Esophagus muscularis mucosa (tissue), 4 donors: ENCODE measurements at regions not wholly inside any gene's neighbourhood (a gene's known extent, or its start where the extent isn't known, plus 50 kb on each side); places are given as distances from the start of the nearest gene placed in this dataset.

Experiments used
- DNase-seq: peaks from one replicate; pipeline ENCODE4 v3.0.0-alpha.2; 2017; ENCODE audit errors: extremely low spot score
- H3K27ac ChIP-seq, 4 donors: fragments of 200-600 bp; sonication (generic); replicated peaks in 1 of 4; 1 replicate in 3 of 4; 2 replicates in 1 of 4; pipeline ENCODE4 v1.5.1; 2016 to 2019; ENCODE audit warnings: mild to moderate bottlenecking in 1 of 4
- H3K27me3 ChIP-seq, 4 donors: fragments of 200-600 bp; sonication (generic); one replicate each; pipeline versions ENCODE4 v1.5.1 to v1.6.0; 2016 to 2019
- H3K36me3 ChIP-seq, 4 donors: fragments of 200-600 bp; sonication (generic); one replicate each; pipeline ENCODE4 v1.5.1; 2016 to 2019
- H3K4me1 ChIP-seq, 4 donors: fragments of 200-600 bp; sonication (generic); one replicate each; pipeline ENCODE4 v1.5.1; 2016 to 2019
- H3K4me3 ChIP-seq, 4 donors: fragments of 200-600 bp; sonication (generic); 1 replicate in 2 of 4; 2 replicates in 2 of 4; pipeline ENCODE4 v1.5.1; 2016 to 2019; ENCODE audit warnings: mild to moderate bottlenecking in 4 of 4, moderate library complexity in 1 of 4
- H3K9me3 ChIP-seq, 4 donors: fragments of 200-600 bp; sonication (generic); 1 replicate in 3 of 4; 2 replicates in 1 of 4; pipeline ENCODE4 v1.5.1; 2016 to 2019
- EP300 ChIP-seq: sonication (generic); formaldehyde crosslinking; IDR thresholded peaks from one replicate; pipeline ENCODE4 v1.6.1; 2017; ENCODE audit warnings: antibody characterized with exemption
- POLR2A ChIP-seq: fragments of 450-650 bp; IDR thresholded peaks from one replicate; pipeline ENCODE4 v1.6.1; 2017; ENCODE audit warnings: antibody characterized with exemption, moderate library complexity, mild to moderate bottlenecking, low read depth
- POLR2AphosphoS5 ChIP-seq, 2 donors: sonication (generic); formaldehyde crosslinking; IDR thresholded peaks; one replicate each; pipeline ENCODE4 v1.6.1; 2017; ENCODE audit warnings: antibody characterized with exemption in 2 of 2
- WGBS: methylation state at CpG from one replicate; pipeline ENCODE4 v1.1.5; 2018; 5-methylcytosine and 5-hydroxymethylcytosine counted together
- intact Hi-C: fragments of 100-400 bp; cut with DNase I; formaldehyde crosslinking; loops from one replicate; pipeline ENCODE4 v1.15.1; 2023
- TF ChIP-seq, protein P1 (sequence below), 3 experiments: fragments of 200-600 bp in 2 of 3; fragments of 450-650 bp in 1 of 3; sonication (generic) in 2 of 3; IDR thresholded peaks; one replicate each; pipeline ENCODE4 v1.5.1; 2017 to 2019; ENCODE audit warnings: antibody characterized with exemption in 3 of 3, mild to moderate bottlenecking in 2 of 3, moderate library complexity in 1 of 3

DNA sequence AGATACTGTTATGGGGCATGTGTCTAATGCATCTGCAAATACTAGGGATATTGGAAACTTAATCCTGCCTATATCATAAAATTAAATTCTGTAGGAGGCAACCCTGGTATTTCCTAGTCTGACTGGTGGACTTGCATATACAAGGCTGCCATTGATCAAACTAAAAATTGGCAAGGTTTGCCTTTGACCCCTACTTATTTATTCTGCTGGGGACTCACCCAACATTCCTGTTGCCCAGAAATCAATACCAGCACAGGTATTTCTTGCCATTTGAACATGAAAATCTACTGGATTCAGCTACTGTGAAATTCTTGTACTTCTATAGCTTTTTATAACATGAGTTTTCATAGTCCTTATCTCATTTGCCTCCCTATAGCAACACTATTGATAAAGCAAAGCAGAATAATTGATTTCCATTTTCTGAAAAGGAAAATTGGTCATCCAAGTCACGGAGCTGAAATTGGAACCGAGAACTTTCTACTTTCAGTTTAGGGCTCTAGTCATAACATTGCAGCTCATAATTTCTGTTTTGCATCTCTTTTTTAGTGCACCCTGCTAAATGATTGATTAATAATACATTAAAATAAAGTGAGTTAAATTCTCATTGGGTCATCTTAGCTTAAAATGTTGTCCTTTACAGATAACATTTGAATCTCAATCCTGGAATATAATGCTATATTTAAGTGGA lies 365.2 kb downstream of the MFSD1 start:
- Histone ChIP-seq H3K27ac (no peak overlapping the region), H3K27me3 (no peaks in the 10 kb centered on the region), H3K36me3 (no peaks in the 10 kb centered on the region), H3K4me3 (no peak overlapping the region), H3K4me1 (peaks cover 0 to 15% (median 0%) of the 10 kb centered on the region in 4 donors), H3K9me3 (no peaks in the 10 kb centered on the region)
- intact Hi-C loops: no loop called here
- no peak for DNase-seq
- TF ChIP-seq, protein P1, sequence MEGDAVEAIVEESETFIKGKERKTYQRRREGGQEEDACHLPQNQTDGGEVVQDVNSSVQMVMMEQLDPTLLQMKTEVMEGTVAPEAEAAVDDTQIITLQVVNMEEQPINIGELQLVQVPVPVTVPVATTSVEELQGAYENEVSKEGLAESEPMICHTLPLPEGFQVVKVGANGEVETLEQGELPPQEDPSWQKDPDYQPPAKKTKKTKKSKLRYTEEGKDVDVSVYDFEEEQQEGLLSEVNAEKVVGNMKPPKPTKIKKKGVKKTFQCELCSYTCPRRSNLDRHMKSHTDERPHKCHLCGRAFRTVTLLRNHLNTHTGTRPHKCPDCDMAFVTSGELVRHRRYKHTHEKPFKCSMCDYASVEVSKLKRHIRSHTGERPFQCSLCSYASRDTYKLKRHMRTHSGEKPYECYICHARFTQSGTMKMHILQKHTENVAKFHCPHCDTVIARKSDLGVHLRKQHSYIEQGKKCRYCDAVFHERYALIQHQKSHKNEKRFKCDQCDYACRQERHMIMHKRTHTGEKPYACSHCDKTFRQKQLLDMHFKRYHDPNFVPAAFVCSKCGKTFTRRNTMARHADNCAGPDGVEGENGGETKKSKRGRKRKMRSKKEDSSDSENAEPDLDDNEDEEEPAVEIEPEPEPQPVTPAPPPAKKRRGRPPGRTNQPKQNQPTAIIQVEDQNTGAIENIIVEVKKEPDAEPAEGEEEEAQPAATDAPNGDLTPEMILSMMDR (IDR thresholded peaks at IDR 0.05): no peak
- TF ChIP-seq EP300 (no peak), POLR2A (no peak), POLR2AphosphoS5 (IDR thresholded peaks at IDR 0.05) (no peak)
- 86% methylated on average over 2 of the region's 2 CpGs for WGBS

DNA sequence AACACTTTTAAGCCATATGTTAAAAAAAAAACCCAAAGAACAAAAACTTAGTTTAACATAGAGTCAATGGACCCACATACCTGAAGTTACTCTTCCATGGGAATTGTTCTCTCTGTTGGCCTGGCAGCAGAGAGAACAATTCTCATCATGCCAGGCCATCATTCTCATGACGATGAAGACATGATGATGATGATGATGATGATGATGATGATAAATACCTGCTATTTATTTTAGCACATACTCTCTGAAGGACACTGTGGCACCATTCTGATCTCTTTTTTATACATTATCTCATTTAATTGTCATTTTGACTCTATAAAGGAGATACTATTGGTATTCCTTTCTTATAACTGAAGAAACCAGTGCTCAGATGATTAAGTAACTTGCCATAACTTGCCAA lies 366.9 kb downstream of the MFSD1 start:
- TF ChIP-seq POLR2AphosphoS5 (IDR thresholded peaks at IDR 0.05) (no peak), POLR2A (no peak), EP300 (no peak)
- TF ChIP-seq, protein P1 (IDR thresholded peaks at IDR 0.05): no peak
- no peaks in the 10 kb centered on the region for H3K27me3 ChIP-seq
- H3K9me3 ChIP-seq: no peaks in the 10 kb centered on the region
- no peak for DNase-seq
- intact Hi-C loops: no loop called here
- H3K27ac ChIP-seq: no peak overlapping the region
- 90% methylated on average over 1 of the region's 1 CpG for WGBS
- no peak overlapping the region for H3K4me3 ChIP-seq
- H3K36me3 ChIP-seq: no peaks in the 10 kb centered on the region
- peaks cover 0 to 15% (median 0%) of the 10 kb centered on the region in 4 donors for H3K4me1 ChIP-seq

DNA sequence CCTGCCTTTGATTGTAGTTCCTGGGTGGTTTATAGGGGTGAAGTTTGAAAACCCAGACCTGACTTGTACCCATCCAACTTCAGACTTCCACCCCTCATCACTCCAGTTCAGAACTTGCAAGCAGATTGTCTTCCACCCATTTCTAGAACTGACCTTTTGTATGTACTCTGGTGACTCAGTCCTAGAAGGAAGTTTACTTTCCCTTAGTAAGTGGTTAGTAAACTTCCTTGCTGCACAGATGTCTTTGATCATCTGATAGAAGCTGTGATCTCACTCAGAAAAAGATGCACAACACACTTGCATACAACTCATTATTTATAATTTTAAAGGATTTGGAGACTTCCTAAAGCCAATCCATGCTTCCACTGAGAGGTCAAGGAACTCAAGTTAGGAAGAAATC lies 368.0 kb downstream of the MFSD1 start:
- DNase-seq: no peak
- TF ChIP-seq, protein P1 (IDR thresholded peaks at IDR 0.05): no peak
- TF ChIP-seq EP300: no peak
- TF ChIP-seq POLR2AphosphoS5 (IDR thresholded peaks at IDR 0.05): no peak
- TF ChIP-seq POLR2A: no peak
- intact Hi-C loops: no loop called here
- Histone ChIP-seq H3K27me3 (no peaks in the 10 kb centered on the region), H3K27ac (peak overlapping the region in 1 of 4 donors; percentile 20), H3K36me3 (no peaks in the 10 kb centered on the region), H3K4me1 (peaks cover 0 to 15% (median 0%) of the 10 kb centered on the region in 4 donors), H3K9me3 (no peaks in the 10 kb centered on the region), H3K4me3 (no peak overlapping the region)

DNA sequence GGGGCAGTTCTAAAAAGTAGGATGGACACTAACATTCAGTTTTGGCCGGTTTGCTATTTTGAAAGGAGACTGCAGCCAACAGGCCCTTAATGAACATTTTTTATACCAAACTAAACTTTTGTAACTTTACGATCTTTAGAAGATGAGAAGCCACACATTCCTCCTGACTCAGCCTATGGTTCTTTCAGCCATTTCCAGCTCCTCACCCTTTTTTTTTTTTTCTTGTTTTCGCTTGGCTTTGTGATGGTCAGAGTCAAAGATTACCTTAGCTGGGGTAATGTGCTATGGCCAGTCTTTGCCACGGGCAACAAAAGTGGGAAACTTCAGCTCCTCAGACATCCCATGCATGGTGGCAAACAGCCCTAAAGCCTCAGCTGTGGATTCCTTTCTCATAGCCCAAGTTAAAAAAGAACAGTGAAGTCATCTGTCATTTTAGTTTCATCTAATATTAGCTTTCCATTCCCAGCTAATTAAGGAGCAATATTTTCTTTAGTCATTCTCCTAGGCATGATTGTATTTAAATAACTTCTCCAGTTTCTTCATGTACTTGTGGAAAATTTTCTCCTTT lies 368.7 kb downstream of the MFSD1 start:
- TF ChIP-seq, protein P1 (IDR thresholded peaks at IDR 0.05): no peak
- TF ChIP-seq EP300 (no peak), POLR2AphosphoS5 (IDR thresholded peaks at IDR 0.05) (no peak), POLR2A (no peak)
- H3K27ac ChIP-seq: peak overlapping the region in 2 of 4 donors; percentile 16 to 20
- no peaks in the 10 kb centered on the region for H3K27me3 ChIP-seq
- intact Hi-C loops: no loop called here
- H3K9me3 ChIP-seq: no peaks in the 10 kb centered on the region
- no peaks in the 10 kb centered on the region for H3K36me3 ChIP-seq
- no peak for DNase-seq
- 61% methylated on average over 4 of the region's 4 CpGs for WGBS
- no peak overlapping the region for H3K4me3 ChIP-seq
- H3K4me1 ChIP-seq: peaks cover 0 to 15% (median 0%) of the 10 kb centered on the region in 4 donors

DNA sequence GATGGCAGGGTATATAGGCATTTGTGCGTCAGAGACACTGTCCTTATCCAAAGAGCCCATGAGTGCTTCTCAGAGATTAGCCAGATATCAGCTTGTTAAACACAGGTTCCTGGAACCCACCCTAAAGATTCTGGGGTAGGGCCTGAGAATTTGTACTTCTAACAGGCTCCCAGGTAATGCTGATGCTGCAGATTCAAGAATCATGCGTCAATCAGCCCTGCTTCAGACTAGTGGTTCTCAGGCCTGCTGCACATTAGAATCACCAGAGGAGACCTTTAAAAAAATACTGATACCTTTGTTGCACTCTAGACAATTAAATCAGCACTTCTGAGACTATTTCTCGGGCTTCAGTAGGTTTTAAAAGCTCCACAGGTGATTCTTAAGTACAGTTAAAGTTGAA lies 369.5 kb downstream of the MFSD1 start:
- Histone ChIP-seq H3K4me1 (peaks cover 0 to 9% (median 0%) of the 10 kb centered on the region in 4 donors), H3K4me3 (no peak overlapping the region), H3K27ac (no peak overlapping the region), H3K9me3 (no peaks in the 10 kb centered on the region), H3K27me3 (no peaks in the 10 kb centered on the region), H3K36me3 (no peaks in the 10 kb centered on the region)
- WGBS: 63% methylated on average over 3 of the region's 3 CpGs
- no peak for TF ChIP-seq POLR2AphosphoS5 (IDR thresholded peaks at IDR 0.05)
- TF ChIP-seq POLR2A: no peak
- TF ChIP-seq, protein P1 (IDR thresholded peaks at IDR 0.05): no peak
- TF ChIP-seq EP300: no peak
- intact Hi-C loops: no loop called here
- DNase-seq: no peak
